GM18517 (cell line): ENCODE measurements at regions not wholly inside any gene's neighbourhood (a gene's known extent, or its start where the extent isn't known, plus 50 kb on each side); places are given as distances from the start of the nearest gene placed in this dataset.
"Not testable (repeated sequence)": the region's sequence is repeated elsewhere in the genome, so short reads cannot be mapped to it uniquely, and the experiment has no call there.

ENCODE experiments used
- ATAC-seq: cut with Tn5 transposase; IDR thresholded peaks from one replicate; pipeline ENCODE4 v1.9.1; 2021; ENCODE audit warnings: mild to moderate bottlenecking, moderate library complexity; ENCODE audit not compliant: unreplicated experiment

- ATAC-seq = not testable (repeated sequence)
These were observed 94.3 kb downstream of the KCNJ12 start for GRCh38 chr17:21470422-21470821.

GRCh38 chr17:21470861-21471260 is 94.7 kb downstream of the KCNJ12 start:
- ATAC-seq = no peak

GRCh38 chr17:21474815-21475214 is 98.7 kb downstream of the KCNJ12 start:
- ATAC-seq = no peak

- no peak for ATAC-seq
These were observed 99.4 kb downstream of the KCNJ12 start for GRCh38 chr17:21475571-21475970.

GRCh38 chr17:21476867-21477266 is 100.7 kb downstream of the KCNJ12 start:
- no peak for ATAC-seq

GRCh38 chr17:21482189-21482865 is 106.2 kb downstream of the KCNJ12 start:
- ATAC-seq = no peak

GRCh38 chr17:21488043-21488442 is 111.9 kb downstream of the KCNJ12 start:
- ATAC-seq = not testable (repeated sequence)

- no peak for ATAC-seq
These were observed 117.8 kb downstream of the KCNJ12 start for GRCh38 chr17:21493993-21494392.

GRCh38 chr17:21495281-21495680 is 119.1 kb downstream of the KCNJ12 start:
- ATAC-seq = no peak

- ATAC-seq = no peak
These were observed 123.9 kb downstream of the KCNJ12 start for GRCh38 chr17:21500064-21500463.

- ATAC-seq = not testable (repeated sequence)
These were observed 126.0 kb downstream of the KCNJ12 start for GRCh38 chr17:21501927-21502700.

- ATAC-seq = no peak
These were observed 130.0 kb downstream of the KCNJ12 start for GRCh38 chr17:21505819-21506815.

GRCh38 chr17:21507806-21508205 is 131.6 kb downstream of the KCNJ12 start:
- ATAC-seq = not testable (repeated sequence)

GRCh38 chr17:21508211-21508610 is 132.1 kb downstream of the KCNJ12 start:
- no peak for ATAC-seq

- not testable (repeated sequence) for ATAC-seq
These were observed 133.2 kb downstream of the KCNJ12 start for GRCh38 chr17:21509356-21509755.

GRCh38 chr17:21510686-21511362 is 134.7 kb downstream of the KCNJ12 start:
- no peak for ATAC-seq

GRCh38 chr17:21511363-21512195 is 135.4 kb downstream of the KCNJ12 start:
- peak; percentile 65 for ATAC-seq

GRCh38 chr17:21512307-21513011 is 136.3 kb downstream of the KCNJ12 start:
- no peak for ATAC-seq

GRCh38 chr17:21513012-21513570 is 136.9 kb downstream of the KCNJ12 start:
- ATAC-seq = peak; percentile 49
